Activated B cell treated with CpG ODN at 0.5 μM for 24 hours (primary cell): ENCODE measurements at regions not wholly inside any gene's neighbourhood (a gene's known extent, or its start where the extent isn't known, plus 50 kb on each side); places are given as distances from the start of the nearest gene placed in this dataset.
"Not testable (repeated sequence)": the region's sequence is repeated elsewhere in the genome, so short reads cannot be mapped to it uniquely, and the experiment has no call there.

Experiments
- ATAC-seq: fragments of 200-7000 bp; cut with Tn5 transposase; one replicate; pipeline ENCODE4 v1.10.0; 2021; ENCODE audit warnings: low read depth, mild to moderate bottlenecking, moderate library complexity
- CTCF ChIA-PET: fragments of 350-600 bp; sonication (Branson Sonifier 250); formaldehyde crosslinking; loops from one replicate; lab custom pipeline; 2021; ENCODE audit warnings: antibody characterized with exemption; lab: Charles Lee
- POLR2A ChIA-PET: fragments of 350-600 bp; sonication (Branson Sonifier 250); formaldehyde crosslinking; loops from one replicate; lab custom pipeline; 2021; ENCODE audit warnings: antibody characterized with exemption; lab: Charles Lee
- DNase-seq: peaks from one replicate; pipeline ENCODE4 v3.0.0; 2022
- H3K27ac Mint-ChIP-seq: one replicate; pipeline ENCODE4 v1.8.0; 2020; ENCODE audit warnings: mixed read lengths
- H3K27me3 Mint-ChIP-seq: one replicate; pipeline ENCODE4 v1.8.0; 2021; ENCODE audit warnings: mixed read lengths
- H3K36me3 Mint-ChIP-seq: one replicate; pipeline ENCODE4 v1.8.0; 2021; ENCODE audit warnings: low read depth, mixed read lengths
- H3K4me1 Mint-ChIP-seq: one replicate; pipeline ENCODE4 v1.8.0; 2021; ENCODE audit warnings: mixed read lengths
- H3K4me3 Mint-ChIP-seq: one replicate; pipeline ENCODE4 v1.8.0; 2020; ENCODE audit warnings: mild to moderate bottlenecking, mixed read lengths
- H3K9me3 Mint-ChIP-seq: one replicate; pipeline ENCODE4 v1.8.0; 2020; ENCODE audit warnings: mixed read lengths
- CTCF ChIP-seq: fragments of 200-600 bp; IDR thresholded peaks from one replicate; pipeline ENCODE4 v1.8.0; 2022; ENCODE audit warnings: antibody characterized with exemption, mild to moderate bottlenecking
- intact Hi-C: fragments of 100-400 bp; cut with micrococcal nuclease; formaldehyde crosslinking; loops from one replicate; pipeline ENCODE4 v1.15.1; 2024

GRCh38 chr12:131471271-131471905, 239.5 kb upstream of the SFSWAP start:
- H3K27me3 Mint-ChIP-seq = peaks cover 6% of the 10 kb centered on the region
- H3K27ac Mint-ChIP-seq = no peak overlapping the region
- ChIA-PET CTCF (no interaction called here), POLR2A (no interaction called here)
- no peaks in the 10 kb centered on the region for H3K9me3 Mint-ChIP-seq
- DNase-seq (no peak), ATAC-seq (no peak)
- no peak for TF ChIP-seq CTCF
- no peaks in the 10 kb centered on the region for H3K36me3 Mint-ChIP-seq
- no peaks in the 10 kb centered on the region for H3K4me1 Mint-ChIP-seq
- H3K4me3 Mint-ChIP-seq = no peak overlapping the region
- intact Hi-C loops = no loop called here

- CTCF ChIA-PET = no interaction called here
- intact Hi-C loops = no loop called here
- Mint-ChIP-seq H3K4me3 (no peak overlapping the region), H3K27ac (no peak overlapping the region), H3K4me1 (no peaks in the 10 kb centered on the region), H3K9me3 (no peaks in the 10 kb centered on the region), H3K27me3 (peaks cover 5% of the 10 kb centered on the region), H3K36me3 (no peaks in the 10 kb centered on the region)
- no peak for TF ChIP-seq CTCF
- POLR2A ChIA-PET = no interaction called here
- DNase-seq (no peak), ATAC-seq (no peak)
Observed at GRCh38 chr12:131471946-131472732, 238.8 kb upstream of the SFSWAP start.

- ATAC-seq = no peak
- peaks cover 5% of the 10 kb centered on the region for H3K27me3 Mint-ChIP-seq
- no peak overlapping the region for H3K27ac Mint-ChIP-seq
- H3K9me3 Mint-ChIP-seq = no peaks in the 10 kb centered on the region
- no peak for TF ChIP-seq CTCF
- ChIA-PET POLR2A (no interaction called here), CTCF (no interaction called here)
- no peak overlapping the region for H3K4me3 Mint-ChIP-seq
- H3K4me1 Mint-ChIP-seq = no peaks in the 10 kb centered on the region
- no peaks in the 10 kb centered on the region for H3K36me3 Mint-ChIP-seq
- intact Hi-C loops = no loop called here
- no peak for DNase-seq
Observed at GRCh38 chr12:131473261-131473660, 237.6 kb upstream of the SFSWAP start.

- no peak overlapping the region for H3K4me3 Mint-ChIP-seq
- no peaks in the 10 kb centered on the region for H3K36me3 Mint-ChIP-seq
- no peak for ATAC-seq
- H3K27me3 Mint-ChIP-seq = peaks cover 5% of the 10 kb centered on the region
- intact Hi-C loops = no loop called here
- CTCF ChIA-PET = no interaction called here
- H3K9me3 Mint-ChIP-seq = no peaks in the 10 kb centered on the region
- no peak for DNase-seq
- TF ChIP-seq CTCF = no peak
- H3K4me1 Mint-ChIP-seq = no peaks in the 10 kb centered on the region
- POLR2A ChIA-PET = no interaction called here
- no peak overlapping the region for H3K27ac Mint-ChIP-seq
Observed at GRCh38 chr12:131473741-131474709, 236.9 kb upstream of the SFSWAP start.

DNA sequence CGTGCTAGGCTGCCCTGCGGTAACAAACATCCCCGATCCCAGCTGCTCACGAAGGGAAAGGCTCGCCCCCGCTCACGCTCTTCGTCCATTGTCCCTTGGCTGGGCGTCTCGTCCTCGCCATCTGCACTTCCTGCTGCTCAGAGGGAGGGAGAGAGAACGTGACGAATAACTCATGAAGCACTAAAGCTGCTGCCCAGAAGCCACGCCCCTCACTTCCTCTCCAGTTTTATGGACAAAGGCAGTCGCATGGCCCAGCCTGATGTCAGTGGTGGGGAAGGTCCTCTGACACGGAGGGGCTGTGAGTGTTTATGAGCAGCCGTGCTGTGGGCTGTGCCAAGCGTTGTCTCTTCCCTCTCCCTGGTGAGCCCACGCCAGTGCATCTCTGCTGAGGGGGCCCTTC, 235.9 kb upstream of the SFSWAP start:
- ATAC-seq, H3K4me1 Mint-ChIP-seq, H3K27ac Mint-ChIP-seq, DNase-seq, H3K4me3 Mint-ChIP-seq, H3K36me3 Mint-ChIP-seq, CTCF ChIA-PET, intact Hi-C loops, H3K27me3 Mint-ChIP-seq, POLR2A ChIA-PET, H3K9me3 Mint-ChIP-seq: not testable (repeated sequence)
